ENCODE measurements at regions not wholly inside any gene's neighbourhood (a gene's known extent, or its start where the extent isn't known, plus 50 kb on each side); places are given as distances from the start of the nearest gene placed in this dataset.
"Not testable (repeated sequence)": the region's sequence is repeated elsewhere in the genome, so short reads cannot be mapped to it uniquely, and the experiment has no call there.

DNA sequence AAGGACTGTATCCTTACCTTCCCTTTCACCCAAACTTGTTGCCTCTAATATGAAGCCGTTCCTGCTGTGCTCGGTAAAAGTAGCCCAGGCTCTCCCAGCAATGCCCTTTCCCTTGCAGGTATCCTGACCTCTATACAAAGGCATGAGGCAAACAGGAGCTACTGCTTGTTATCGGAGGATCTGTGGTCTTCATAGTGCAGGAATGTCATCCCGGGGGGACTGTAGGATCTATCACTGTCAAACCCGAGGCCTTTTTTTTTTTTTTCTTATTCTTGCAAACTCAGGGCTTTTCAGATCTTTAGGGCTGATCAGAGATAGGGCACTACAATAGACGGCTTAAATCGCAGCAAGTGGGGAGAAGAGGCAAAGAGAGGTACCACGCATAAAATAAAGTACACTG, 1206.6 kb downstream of the TYW1 start:
- no peak for DNase-seq

GRCh38 chr7:68205826-68206225, 1209.2 kb downstream of the TYW1 start:
- no peak for DNase-seq

DNA sequence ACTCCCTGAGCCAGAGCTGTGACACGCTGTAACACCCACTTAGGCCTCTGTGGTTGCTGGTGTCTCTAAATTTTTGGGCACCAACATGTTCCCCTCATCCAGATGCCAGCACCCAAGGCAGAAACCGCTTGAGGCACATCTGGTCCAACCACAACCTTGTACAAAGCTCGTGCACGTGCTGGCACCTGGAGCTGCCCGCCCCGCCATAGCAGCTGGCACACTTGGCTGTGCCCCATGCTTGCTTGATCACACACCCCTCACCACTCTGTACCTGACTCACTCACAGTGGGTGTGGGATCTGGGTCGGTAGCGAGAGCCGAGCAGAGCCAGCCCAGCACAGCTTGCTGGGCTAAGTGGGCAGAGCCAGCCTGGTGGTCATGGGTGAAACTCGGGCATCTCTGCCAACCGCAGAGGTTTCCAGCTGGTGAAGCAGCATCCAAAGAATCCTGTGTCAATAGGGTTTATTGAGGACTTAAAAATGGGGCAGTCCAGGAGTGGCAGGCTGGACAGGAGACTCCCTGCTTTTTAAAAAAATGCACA, 1210.4 kb downstream of the TYW1 start:
- DNase-seq: no peak

DNA sequence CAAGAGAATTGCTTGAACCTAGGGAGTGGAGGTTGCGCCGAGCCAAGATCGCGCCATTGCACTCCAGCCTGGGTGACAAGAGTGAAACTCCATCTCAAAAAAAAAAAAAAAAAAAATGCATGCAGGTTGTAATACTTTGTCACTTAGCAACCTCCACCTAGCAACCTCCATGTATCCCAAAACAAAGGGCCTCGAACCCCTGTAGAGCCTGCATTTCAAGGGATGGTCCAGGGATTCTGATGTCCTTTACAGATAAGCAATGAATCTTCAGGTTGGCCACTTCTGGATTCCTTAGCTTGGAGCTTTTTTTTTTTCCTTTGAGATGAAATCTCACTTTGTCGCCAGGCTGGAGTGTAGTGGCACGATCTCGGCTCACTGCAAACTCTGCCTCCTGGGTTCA, 1211.0 kb downstream of the TYW1 start:
- no peak for DNase-seq

DNA sequence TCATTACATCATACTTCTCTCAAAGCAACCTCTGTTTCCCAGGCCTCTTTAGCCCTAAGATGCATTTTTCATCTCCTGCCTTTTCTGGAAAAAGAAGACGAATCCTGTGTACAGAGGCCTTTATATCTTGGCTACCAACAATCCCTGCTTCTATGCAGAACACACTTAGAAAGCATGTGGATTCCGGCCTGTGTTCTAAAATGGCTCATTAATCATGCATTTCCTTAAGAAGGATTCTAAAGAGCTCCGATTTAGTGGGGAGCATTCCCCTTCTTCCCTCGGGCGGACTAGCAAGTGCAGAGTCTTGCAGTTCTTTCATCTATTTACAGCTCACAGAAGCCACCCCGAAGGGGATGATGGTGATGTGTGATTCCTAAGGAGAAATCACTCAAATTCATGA, 1212.9 kb downstream of the TYW1 start:
- no peak for DNase-seq

DNA sequence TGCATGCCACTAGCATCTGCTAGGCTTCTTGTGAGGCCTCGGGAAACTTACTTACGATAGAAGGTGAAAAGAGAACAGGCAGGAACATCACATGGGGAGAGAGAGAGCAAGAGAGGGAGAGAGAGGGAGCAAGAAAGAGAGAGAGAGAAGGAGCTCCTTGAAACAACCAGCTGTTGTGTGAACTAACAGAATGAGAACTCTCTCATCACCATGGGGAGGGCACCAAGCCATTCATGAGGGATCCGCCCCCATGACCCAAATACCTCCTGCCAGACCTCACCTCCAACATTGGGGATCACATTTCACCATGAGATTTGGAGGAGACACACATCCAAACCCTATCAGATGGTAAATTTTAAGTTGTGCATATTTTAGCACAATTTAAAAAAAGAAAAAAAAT, 1217.2 kb downstream of the TYW1 start:
- DNase-seq: no peak

- DNase-seq: no peak
Observed at GRCh38 chr7:68216051-68216450, 1219.4 kb downstream of the TYW1 start.

DNA sequence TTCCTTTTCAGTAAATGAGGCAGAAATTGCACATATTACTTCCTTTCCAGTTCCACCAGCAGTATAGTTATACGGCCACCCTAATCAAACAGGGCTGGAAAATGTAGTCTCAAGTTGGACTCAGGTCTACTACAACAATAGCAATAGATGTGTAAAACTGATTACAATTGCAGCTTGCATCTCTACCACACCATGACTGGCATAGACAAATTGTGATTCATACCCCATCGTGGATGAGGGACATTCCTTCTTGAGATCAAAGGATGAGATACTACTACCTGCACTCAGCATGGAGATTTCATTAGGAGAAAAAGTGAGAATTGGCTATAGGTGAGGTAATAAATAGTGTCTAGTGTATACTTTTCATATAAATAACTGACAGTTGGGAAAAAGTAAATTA, 1220.8 kb downstream of the TYW1 start:
- DNase-seq: no peak

DNA sequence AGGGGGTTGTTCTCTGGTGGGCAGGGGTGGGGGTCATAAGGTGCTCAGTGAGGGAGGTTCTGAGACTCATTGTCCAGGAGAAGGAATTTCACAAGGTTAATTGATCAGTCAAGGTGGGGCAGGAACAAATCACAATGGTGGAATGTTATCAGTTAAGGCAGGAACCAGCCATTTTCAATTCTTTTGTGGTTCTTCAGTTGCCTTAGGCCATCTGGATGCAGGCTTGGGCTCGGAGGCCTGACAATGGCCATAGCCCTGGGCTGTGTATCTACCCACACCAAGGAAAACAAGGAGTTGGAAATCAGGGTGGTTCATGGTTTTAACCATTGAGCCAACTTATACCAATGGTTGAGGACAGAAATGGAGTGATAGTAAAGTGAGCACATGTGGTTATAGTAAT, 1221.8 kb downstream of the TYW1 start:
- no peak for DNase-seq

DNA sequence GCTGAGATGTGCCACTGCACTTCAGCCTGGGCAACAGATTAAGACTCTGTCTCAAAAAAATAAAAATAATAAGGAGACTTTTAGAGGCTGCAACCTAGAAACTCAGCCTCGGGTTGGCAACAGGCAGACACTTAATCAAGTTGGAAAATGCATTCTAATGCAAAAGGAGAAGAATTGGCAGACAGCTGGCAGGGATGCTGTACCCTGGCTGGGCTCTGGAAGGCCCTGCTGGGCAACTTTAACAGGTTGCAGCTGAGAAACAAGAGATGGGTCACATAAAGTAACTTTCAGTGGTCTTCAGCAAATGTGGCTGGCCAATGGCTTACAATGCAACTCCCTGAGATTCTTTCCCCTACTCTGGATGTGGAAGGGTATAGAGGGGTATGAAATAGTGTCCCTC, 1225.7 kb downstream of the TYW1 start:
- DNase-seq: no peak

DNA sequence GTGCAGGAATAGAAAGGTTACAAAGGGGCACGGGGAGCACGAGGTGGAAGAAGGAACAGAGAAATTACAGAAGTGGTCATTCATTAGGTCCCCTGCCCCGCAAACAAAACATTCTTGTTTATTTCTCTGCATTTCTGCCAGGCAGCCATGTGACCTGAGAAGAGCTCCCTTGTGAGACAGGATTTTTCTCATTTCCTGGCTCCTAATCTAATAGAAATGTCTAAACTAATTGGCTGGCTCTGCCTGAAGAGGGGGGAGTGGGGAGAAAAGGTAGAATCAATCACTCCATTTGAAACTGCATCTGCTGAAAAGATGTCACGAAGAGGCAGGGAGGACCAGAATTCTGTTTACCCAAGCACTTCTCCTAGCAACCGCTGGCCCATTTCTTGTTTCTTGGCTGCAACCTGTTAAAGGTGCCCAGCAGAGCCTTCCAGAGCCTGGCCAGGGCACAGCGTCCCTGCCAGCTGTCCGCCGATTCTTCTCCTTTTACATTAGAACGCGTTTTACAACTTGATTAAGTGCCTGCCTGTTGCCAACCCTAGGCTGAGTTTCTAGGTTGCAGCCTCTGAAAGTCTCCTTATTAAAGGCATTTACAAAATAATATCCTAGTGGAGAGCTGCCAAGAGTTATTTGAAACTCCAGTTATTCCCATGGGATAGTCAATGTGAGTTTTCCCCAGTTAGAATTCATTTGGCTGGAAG, 1227.6 kb downstream of the TYW1 start:
- DNase-seq: peak; percentile 22

DNA sequence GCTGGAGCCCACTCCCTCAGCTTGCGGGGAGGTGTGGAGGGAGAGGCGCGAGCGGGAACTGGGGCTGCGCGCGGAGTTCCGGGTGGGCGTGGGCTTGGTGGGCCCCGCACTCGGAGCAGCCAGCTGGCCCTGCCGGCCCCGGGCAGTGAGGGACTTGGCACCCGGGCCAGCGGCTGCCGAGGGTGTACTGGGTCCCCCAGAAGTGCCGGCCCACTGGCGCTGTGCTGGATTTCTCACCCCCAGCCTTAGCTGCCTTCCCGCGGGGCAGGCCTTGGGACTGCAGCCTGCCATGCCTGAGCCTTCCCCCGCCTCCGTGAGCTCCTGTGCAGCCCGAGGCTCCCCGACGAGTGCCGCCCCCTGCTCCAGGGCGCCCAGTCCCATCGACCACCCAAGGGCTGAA, 1234.4 kb downstream of the TYW1 start:
- not testable (repeated sequence) for DNase-seq

DNA sequence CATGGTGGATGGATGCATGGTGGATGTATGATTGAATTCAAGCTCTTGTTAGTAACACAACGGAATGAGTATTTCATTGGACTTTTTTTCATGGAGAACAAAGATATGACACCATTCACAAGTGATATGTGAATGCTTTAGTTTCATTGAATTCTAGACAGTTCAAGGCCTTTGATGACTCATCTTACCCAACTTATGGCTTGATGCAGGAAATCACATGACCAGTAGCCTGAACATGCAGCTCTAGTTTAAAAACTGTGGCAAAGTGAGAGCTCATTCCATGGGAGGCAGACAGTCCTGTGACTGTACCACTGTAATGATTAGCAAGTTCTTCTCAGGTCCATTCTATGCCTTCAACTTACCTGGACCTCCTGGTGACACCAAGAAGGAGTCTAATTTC, 1239.3 kb downstream of the TYW1 start:
- DNase-seq: no peak

DNA sequence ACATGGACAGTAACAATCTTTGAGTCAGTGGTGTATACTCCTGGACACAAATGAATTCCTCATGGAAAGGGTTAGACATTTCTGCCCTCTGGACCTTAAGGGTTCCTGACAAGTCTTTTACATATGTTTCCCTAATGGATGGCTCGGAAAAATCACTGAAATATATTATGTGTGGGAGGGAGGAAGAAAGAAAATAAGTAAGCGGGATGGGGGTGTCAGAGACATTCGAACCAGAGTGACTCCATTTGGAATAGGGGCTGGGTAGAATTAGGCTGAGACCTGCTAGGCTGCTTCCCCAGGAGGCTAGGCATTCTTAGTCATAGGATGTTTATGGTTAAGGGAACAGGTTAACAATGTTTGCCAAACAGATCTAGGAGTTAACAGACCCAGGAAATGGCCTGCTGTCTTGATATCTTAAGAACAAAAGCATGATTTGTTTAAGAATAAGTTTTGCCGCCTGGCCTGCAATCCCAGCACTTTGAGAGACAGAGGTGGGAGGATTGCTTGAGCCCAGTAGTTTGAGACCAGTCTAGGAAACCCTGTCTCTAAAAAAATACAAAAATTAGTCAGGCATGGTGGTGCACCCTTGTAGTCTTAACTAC, 1241.7 kb downstream of the TYW1 start:
- no peak for DNase-seq

DNA sequence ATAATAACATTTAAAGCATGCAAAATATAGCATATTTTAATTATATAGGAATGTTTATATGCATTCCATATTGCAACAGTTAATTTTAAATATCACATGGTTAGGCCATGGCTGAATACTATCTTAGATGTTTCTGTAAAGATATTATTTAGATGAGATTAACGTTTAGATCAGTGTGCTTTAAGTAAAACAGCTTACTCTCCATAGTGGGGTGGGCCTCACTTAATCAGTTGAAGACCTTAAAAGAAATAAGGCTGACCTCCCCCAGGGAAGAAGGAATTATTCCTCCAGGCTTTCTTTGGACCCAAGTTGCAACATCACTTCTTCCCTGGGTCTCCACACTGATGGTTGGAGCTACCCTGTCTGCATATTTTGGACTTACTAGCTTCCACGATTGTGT, 1246.5 kb downstream of the TYW1 start:
- DNase-seq: no peak

DNA sequence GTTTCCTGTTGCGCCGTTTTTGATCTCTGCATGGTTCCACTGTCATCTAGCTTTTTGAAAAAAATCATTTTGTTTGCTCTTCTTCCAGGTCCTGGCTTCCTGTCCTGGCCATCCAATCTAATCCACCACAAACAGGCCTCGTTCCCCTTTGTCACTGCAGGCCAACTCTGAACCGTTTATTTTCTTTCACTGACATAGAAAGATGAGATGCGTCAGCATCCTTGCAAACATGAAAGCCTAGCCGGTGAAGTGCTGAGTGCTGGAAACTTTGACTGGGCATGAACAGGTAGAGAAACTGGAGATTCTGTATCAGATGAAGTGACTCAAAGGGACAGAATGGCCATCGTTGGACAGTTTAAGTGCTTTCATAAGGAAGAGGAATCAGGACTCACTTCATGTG, 1247.8 kb downstream of the TYW1 start:
- DNase-seq: no peak

DNA sequence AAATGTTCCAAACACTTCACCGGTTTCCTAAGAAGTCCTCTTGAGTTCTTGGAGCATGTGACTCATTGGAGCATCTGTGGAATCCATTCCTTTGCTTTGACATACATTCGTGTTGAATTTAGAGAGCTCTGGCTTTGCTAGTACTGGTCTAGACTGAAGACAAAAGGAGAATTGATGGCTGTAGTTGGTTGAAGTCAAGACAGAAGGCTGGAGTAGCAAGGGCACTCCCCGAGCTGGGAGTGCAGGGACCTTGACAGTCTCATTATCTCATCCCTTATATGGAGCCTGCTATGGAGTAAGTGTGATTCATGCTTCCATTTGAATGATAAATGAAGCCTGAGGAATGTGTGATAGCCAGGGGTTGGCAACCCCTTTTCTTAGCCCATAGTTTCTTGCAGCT, 1249.1 kb downstream of the TYW1 start:
- no peak for DNase-seq

- DNase-seq: peak; percentile 83
Observed at GRCh38 chr7:68246189-68246633, 1249.6 kb downstream of the TYW1 start.

GRCh38 chr7:68247126-68247525, 1250.5 kb downstream of the TYW1 start:
- DNase-seq: no peak

- DNase-seq: no peak
Observed at GRCh38 chr7:68247571-68247970, 1250.9 kb downstream of the TYW1 start.

GRCh38 chr7:68248973-68249372, 1252.3 kb downstream of the TYW1 start:
- no peak for DNase-seq

- DNase-seq: no peak
Observed at GRCh38 chr7:68249611-68250010, 1253.0 kb downstream of the TYW1 start.

- DNase-seq: no peak
Observed at GRCh38 chr7:68250143-68250542, 1253.5 kb downstream of the TYW1 start.

DNA sequence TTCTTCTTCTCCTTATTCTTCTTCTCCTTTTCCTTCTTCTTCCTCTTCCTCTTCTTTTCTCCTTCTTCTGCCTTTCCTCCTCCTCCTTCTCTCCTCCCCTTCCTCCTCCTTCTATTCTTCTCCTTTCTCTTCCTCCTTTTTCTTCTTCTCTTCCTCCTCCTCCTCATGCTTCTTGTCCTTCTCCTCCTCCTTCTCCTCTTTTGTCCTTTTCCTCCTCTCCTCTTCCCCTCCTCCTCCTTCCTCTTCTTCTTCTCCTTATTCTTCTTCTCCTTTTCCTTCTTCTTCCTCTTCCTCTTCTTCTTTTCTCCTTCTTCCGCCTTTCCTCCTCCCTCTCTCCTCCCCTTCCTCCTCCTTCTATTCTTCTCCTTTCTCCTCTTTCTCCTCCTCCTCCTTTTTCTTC, 1258.2 kb downstream of the TYW1 start:
- DNase-seq: not testable (repeated sequence)

- no peak for DNase-seq
Observed at GRCh38 chr7:68256295-68256694, 1259.7 kb downstream of the TYW1 start.
